AG04450 (cell line): ENCODE measurements at regions not wholly inside any gene's neighbourhood (a gene's known extent, or its start where the extent isn't known, plus 50 kb on each side); places are given as distances from the start of the nearest gene placed in this dataset.
"Not testable (repeated sequence)": the region's sequence is repeated elsewhere in the genome, so short reads cannot be mapped to it uniquely, and the experiment has no call there.

Source experiments
- CTCF ChIA-PET: fragments of 300-600, 350-600 bp; formaldehyde crosslinking; extraction: SDS; loops from one replicate; lab custom pipeline; 2022; ENCODE audit warnings: antibody characterized with exemption, inconsistent platforms; lab: Charles Lee
- POLR2A ChIA-PET: fragments of 350-600 bp; formaldehyde crosslinking; extraction: SDS; loops from one replicate; lab custom pipeline; 2021; ENCODE audit warnings: antibody characterized with exemption, inconsistent platforms; lab: Yijun Ruan, JAX
- DNase-seq: peaks from one replicate; pipeline ENCODE4 v3.0.0-alpha.2; 2011; ENCODE audit warnings: low read depth, low spot score
- H3K27ac ChIP-seq: one replicate; pipeline ENCODE4 v1.5.1; 2012; ENCODE audit warnings: low read depth, low read length, control low read depth
- H3K27me3 ChIP-seq: one replicate; pipeline ENCODE4 v1.6.0; 2012; ENCODE audit warnings: low read length; ENCODE audit not compliant: control insufficient read depth, insufficient read depth
- H3K4me3 ChIP-seq: 2 replicates; pipeline ENCODE4 v1.5.1; 2011; ENCODE audit warnings: mild to moderate bottlenecking, low read depth, low read length, control low read depth
- H3K9me3 ChIP-seq: 2 replicates; pipeline ENCODE4 v1.5.1; 2012; ENCODE audit warnings: low read length; ENCODE audit not compliant: control insufficient read depth, insufficient read depth
- CTCF ChIP-seq: IDR thresholded peaks from 2 replicates; pipeline ENCODE4 v1.5.1; 2011; ENCODE audit warnings: low read depth, low read length, control low read depth, inconsistent platforms

GRCh38 chrX:122133478-122133877 is 1050.6 kb upstream of the GRIA3 start:
- no peak overlapping the region for H3K4me3 ChIP-seq
- H3K9me3 ChIP-seq = no peaks in the 10 kb centered on the region
- H3K27me3 ChIP-seq = no peaks in the 10 kb centered on the region
- no peak for DNase-seq
- no peak for TF ChIP-seq CTCF
- H3K27ac ChIP-seq = no peak overlapping the region
- CTCF ChIA-PET = no interaction called here
- POLR2A ChIA-PET = no interaction called here

- H3K9me3 ChIP-seq = no peaks in the 10 kb centered on the region
- H3K27me3 ChIP-seq = no peaks in the 10 kb centered on the region
- no peak for DNase-seq
- ChIA-PET POLR2A (no interaction called here), CTCF (no interaction called here)
- no peak for TF ChIP-seq CTCF
- no peak overlapping the region for H3K4me3 ChIP-seq
- H3K27ac ChIP-seq = no peak overlapping the region
These were observed 1049.8 kb upstream of the GRIA3 start for GRCh38 chrX:122134291-122134690.

- H3K4me3 ChIP-seq = no peak overlapping the region
- no peaks in the 10 kb centered on the region for H3K27me3 ChIP-seq
- CTCF ChIA-PET = no interaction called here
- TF ChIP-seq CTCF = no peak
- H3K9me3 ChIP-seq = no peaks in the 10 kb centered on the region
- no peak overlapping the region for H3K27ac ChIP-seq
- no peak for DNase-seq
- POLR2A ChIA-PET = no interaction called here
These were observed 1049.0 kb upstream of the GRIA3 start for GRCh38 chrX:122135070-122135469.

GRCh38 chrX:122140219-122140618 is 1043.9 kb upstream of the GRIA3 start:
- H3K4me3 ChIP-seq, POLR2A ChIA-PET, DNase-seq, CTCF ChIA-PET, H3K9me3 ChIP-seq, H3K27me3 ChIP-seq, H3K27ac ChIP-seq: not testable (repeated sequence)

- DNase-seq = no peak
- Histone ChIP-seq H3K4me3 (no peak overlapping the region), H3K27ac (no peak overlapping the region), H3K9me3 (peaks cover 3% of the 10 kb centered on the region; the same call in 1 of the 2 replicates), H3K27me3 (no peaks in the 10 kb centered on the region)
- ChIA-PET CTCF (no interaction called here), POLR2A (no interaction called here)
- TF ChIP-seq CTCF = no peak
These were observed 1030.1 kb upstream of the GRIA3 start for GRCh38 chrX:122154019-122154418.

- no peak for DNase-seq
- H3K4me3 ChIP-seq = no peak overlapping the region
- no peak for TF ChIP-seq CTCF
- no peaks in the 10 kb centered on the region for H3K9me3 ChIP-seq
- H3K27me3 ChIP-seq = no peaks in the 10 kb centered on the region
- no peak overlapping the region for H3K27ac ChIP-seq
- POLR2A ChIA-PET = no interaction called here
- CTCF ChIA-PET = no interaction called here
These were observed 1015.8 kb upstream of the GRIA3 start for GRCh38 chrX:122168241-122168640.
